Endodermal cell (in vitro differentiated cells): ENCODE measurements at regions not wholly inside any gene's neighbourhood (a gene's known extent, or its start where the extent isn't known, plus 50 kb on each side); places are given as distances from the start of the nearest gene placed in this dataset.

Experiments
- DNase-seq: peaks from one replicate; pipeline ENCODE4 v3.0.0-alpha.2; 2017
- H3K27ac ChIP-seq: 2 replicates; pipeline ENCODE4 v1.5.1; 2013; ENCODE audit warnings: mild to moderate bottlenecking, low read depth, low read length, moderate library complexity
- H3K27me3 ChIP-seq: 2 replicates; pipeline ENCODE4 v1.6.1; 2013; ENCODE audit warnings: mild to moderate bottlenecking, low read length, moderate library complexity; ENCODE audit not compliant: insufficient read depth, control insufficient read depth, poor library complexity, severe bottlenecking
- H3K36me3 ChIP-seq: 2 replicates; pipeline ENCODE4 v1.7.0; 2013; ENCODE audit warnings: mild to moderate bottlenecking, low read length, moderate library complexity; ENCODE audit not compliant: control insufficient read depth, insufficient read depth
- H3K4me1 ChIP-seq: one replicate; pipeline ENCODE4 v1.7.0; 2013; ENCODE audit warnings: low read length; ENCODE audit not compliant: control insufficient read depth, insufficient read depth
- H3K4me3 ChIP-seq: 2 replicates; pipeline ENCODE4 v1.5.1; 2013; ENCODE audit warnings: mild to moderate bottlenecking, low read length, moderate library complexity
- H3K9ac ChIP-seq: 2 replicates; pipeline ENCODE4 v1.6.1; 2013; ENCODE audit warnings: mild to moderate bottlenecking, low read length, moderate library complexity; ENCODE audit not compliant: poor library complexity, severe bottlenecking; ENCODE audit errors: extremely low read depth
- H3K9me3 ChIP-seq: 2 replicates; pipeline ENCODE4 v1.6.1; 2013; ENCODE audit warnings: mild to moderate bottlenecking, low read length, moderate library complexity; ENCODE audit not compliant: control insufficient read depth
- H3K27ac Mint-ChIP-seq: 2 replicates; pipeline ENCODE4 v1.8.0; 2020; ENCODE audit warnings: mixed read lengths
- H3K27me3 Mint-ChIP-seq: 2 replicates; pipeline ENCODE4 v1.8.0; 2021; ENCODE audit warnings: mild to moderate bottlenecking, mixed read lengths; ENCODE audit not compliant: insufficient read depth
- H3K36me3 Mint-ChIP-seq: 2 replicates; pipeline ENCODE4 v1.8.0; 2020; ENCODE audit warnings: low read depth, mixed read lengths
- H3K4me1 Mint-ChIP-seq: 2 replicates; pipeline ENCODE4 v1.8.0; 2020; ENCODE audit warnings: mixed read lengths
- H3K4me3 Mint-ChIP-seq: 2 replicates; pipeline ENCODE4 v1.8.0; 2020; ENCODE audit warnings: mild to moderate bottlenecking, moderate library complexity, mixed read lengths
- H3K9me3 Mint-ChIP-seq: 2 replicates; pipeline ENCODE4 v1.8.0; 2020; ENCODE audit warnings: mild to moderate bottlenecking, mixed read lengths
- CTCF ChIP-seq: fragments of 200-600 bp; sonication (generic); conservative IDR thresholded peaks from 2 replicates; pipeline ENCODE4 v1.5.0; 2021; ENCODE audit warnings: antibody characterized with exemption, mild to moderate bottlenecking
- WGBS, 2 experiments: methylation state at CpG; one replicate each; pipeline versions ENCODE4 v1.1.5 to v1.1.7; 2013; ENCODE audit warnings: missing lambda C conversion rate in 2 of 2, mixed read lengths in 1 of 2; ENCODE audit not compliant: insufficient coverage in 1 of 2, insufficient read length in 1 of 2; 5-methylcytosine and 5-hydroxymethylcytosine counted together

- Mint-ChIP-seq H3K4me3 (no peak overlapping the region), H3K36me3 (no peaks in the 10 kb centered on the region), H3K27me3 (no peaks in the 10 kb centered on the region), H3K4me1 (no peaks in the 10 kb centered on the region), H3K27ac (no peak overlapping the region), H3K9me3 (peaks cover 10% of the 10 kb centered on the region)
- WGBS, 2 experiments: 78 to 96% methylated on average over 1 of the region's 1 CpG
- Histone ChIP-seq H3K4me3 (peak overlapping the region; percentile 8), H3K27ac (no peak overlapping the region), H3K36me3 (no peaks in the 10 kb centered on the region), H3K9ac (no peak overlapping the region), H3K27me3 (no peaks in the 10 kb centered on the region), H3K4me1 (no peaks in the 10 kb centered on the region), H3K9me3 (peaks cover 11% of the 10 kb centered on the region)
- no peak for TF ChIP-seq CTCF
- DNase-seq: no peak
Observed at GRCh38 chr13:78286748-78287147, 316.6 kb downstream of the POU4F1 start.

- Histone ChIP-seq H3K4me3 (no peak overlapping the region), H3K27ac (no peak overlapping the region), H3K9ac (no peak overlapping the region), H3K4me1 (no peaks in the 10 kb centered on the region), H3K36me3 (no peaks in the 10 kb centered on the region), H3K9me3 (peaks cover 8% of the 10 kb centered on the region), H3K27me3 (no peaks in the 10 kb centered on the region)
- WGBS, 2 experiments: 91 to 95% methylated on average over 3 to 4 of the region's 4 CpGs
- peaks cover 9% of the 10 kb centered on the region for H3K27me3 Mint-ChIP-seq
- no peak for DNase-seq
- H3K4me1 Mint-ChIP-seq: peaks cover 3% of the 10 kb centered on the region
- H3K4me3 Mint-ChIP-seq: no peak overlapping the region
- no peak for TF ChIP-seq CTCF
- H3K27ac Mint-ChIP-seq: no peak overlapping the region
- H3K36me3 Mint-ChIP-seq: no peaks in the 10 kb centered on the region
- peaks cover 7% of the 10 kb centered on the region for H3K9me3 Mint-ChIP-seq
Observed at GRCh38 chr13:78265098-78265497, 338.3 kb downstream of the POU4F1 start.

GRCh38 chr13:78258304-78258703, 339.7 kb upstream of the EDNRB start:
- peaks cover 5% of the 10 kb centered on the region for H3K4me1 ChIP-seq
- no peaks in the 10 kb centered on the region for H3K36me3 ChIP-seq
- Mint-ChIP-seq H3K9me3 (peaks cover 7% of the 10 kb centered on the region), H3K27me3 (peaks cover 55% of the 10 kb centered on the region), H3K36me3 (no peaks in the 10 kb centered on the region), H3K4me3 (no peak overlapping the region), H3K4me1 (peaks cover 11% of the 10 kb centered on the region), H3K27ac (no peak overlapping the region)
- no peak overlapping the region for H3K27ac ChIP-seq
- WGBS, 2 experiments: 61 to 92% methylated on average over 2 to 3 of the region's 3 CpGs
- DNase-seq: no peak
- H3K9me3 ChIP-seq: peaks cover 7% of the 10 kb centered on the region
- no peak overlapping the region for H3K9ac ChIP-seq
- no peak for TF ChIP-seq CTCF
- H3K27me3 ChIP-seq: peaks cover 24% of the 10 kb centered on the region
- no peak overlapping the region for H3K4me3 ChIP-seq
